22Rv1 (cell line): ENCODE measurements at regions not wholly inside any gene's neighbourhood (a gene's known extent, or its start where the extent isn't known, plus 50 kb on each side); places are given as distances from the start of the nearest gene placed in this dataset.

Experiments
- CTCF ChIP-seq: fragments of 450-650 bp; IDR thresholded peaks from 2 replicates; pipeline ENCODE4 v1.5.1; 2017; ENCODE audit warnings: mild to moderate bottlenecking
- ZFX ChIP-seq: fragments of 450-650 bp; IDR thresholded peaks from 2 replicates; pipeline ENCODE4 v1.6.1; 2017; ENCODE audit warnings: antibody characterized with exemption, borderline replicate concordance

GRCh38 chr15:77909182-77909940 is 168.2 kb downstream of the TBC1D2B start:
- TF ChIP-seq CTCF (no peak), ZFX (no peak)
